Esophagus squamous epithelium (tissue), 5 donors: ENCODE measurements at regions not wholly inside any gene's neighbourhood (a gene's known extent, or its start where the extent isn't known, plus 50 kb on each side); places are given as distances from the start of the nearest gene placed in this dataset.

Experiments
- DNase-seq: peaks from one replicate; lab custom pipeline; 2025; lab: John Stamatoyannopoulos, UW
- H3K27ac ChIP-seq, 4 donors: fragments of 200-600 bp; sonication (generic); one replicate each; pipeline ENCODE4 v1.5.1; 2016 to 2019; ENCODE audit warnings: mild to moderate bottlenecking in 1 of 4
- H3K27me3 ChIP-seq, 4 donors: fragments of 200-600 bp; sonication (generic); 1 replicate in 3 of 4; 2 replicates in 1 of 4; pipeline versions ENCODE4 v1.5.1 to v1.6.0; 2017 to 2021; ENCODE audit warnings: antibody characterized with exemption in 1 of 4
- H3K36me3 ChIP-seq, 3 donors: fragments of 200-600 bp; sonication (generic); one replicate each; pipeline ENCODE4 v1.5.1; 2016 to 2019
- H3K4me1 ChIP-seq, 3 donors: fragments of 200-600 bp; sonication (generic); one replicate each; pipeline ENCODE4 v1.5.1; 2017 to 2019
- H3K4me3 ChIP-seq, 4 donors: fragments of 200-600 bp; sonication (generic); 1 replicate in 3 of 4; 2 replicates in 1 of 4; pipeline ENCODE4 v1.5.1; 2016 to 2019; ENCODE audit warnings: mild to moderate bottlenecking in 2 of 4, moderate library complexity in 1 of 4
- H3K9me3 ChIP-seq, 3 donors: fragments of 200-600 bp; sonication (generic); one replicate each; pipeline ENCODE4 v1.5.1; 2016 to 2019
- CTCF ChIP-seq, 6 experiments: fragments of 450-650 bp in 4 of 6; fragments of 200-600 bp in 2 of 6; sonication (generic) in 2 of 6; IDR thresholded peaks; one replicate each; pipeline ENCODE4 v1.5.1; 2016 to 2019; ENCODE audit warnings: antibody characterized with exemption in 6 of 6, mild to moderate bottlenecking in 4 of 6, moderate library complexity in 4 of 6
- POLR2A ChIP-seq, 4 donors: fragments of 450-650 bp; IDR thresholded peaks; one replicate each; pipeline ENCODE4 v1.6.1; 2017; ENCODE audit warnings: antibody characterized with exemption in 4 of 4, mild to moderate bottlenecking in 4 of 4, moderate library complexity in 3 of 4
- WGBS, 2 donors: methylation state at CpG; one replicate each; pipeline ENCODE4 v1.1.5; 2018; 5-methylcytosine and 5-hydroxymethylcytosine counted together
- intact Hi-C: fragments of 100-400 bp; cut with DNase I; formaldehyde crosslinking; loops from one replicate; pipeline ENCODE4 v1.15.0; 2022
- donor health status: DM: yes; HTN: yes; CAD: no.

- Histone ChIP-seq H3K36me3 (no peaks in the 10 kb centered on the region), H3K27me3 (no peaks in the 10 kb centered on the region), H3K4me1 (no peaks in the 10 kb centered on the region), H3K27ac (no peak overlapping the region), H3K9me3 (no peaks in the 10 kb centered on the region), H3K4me3 (no peak overlapping the region)
- WGBS, 2 donors, result 72 to 80% methylated on average over 2 of the region's 2 CpGs
- no peak for DNase-seq
- intact Hi-C loops, result no loop called here
- TF ChIP-seq CTCF (IDR thresholded peaks at IDR 0.05), result no peak
- TF ChIP-seq POLR2A (IDR thresholded peaks at IDR 0.05), result no peak
Observed at GRCh38 chr21:15197696-15198095, 132.9 kb upstream of the NRIP1 start.

GRCh38 chr21:15199414-15200383 lies 134.9 kb upstream of the NRIP1 start:
- H3K36me3 ChIP-seq, result no peaks in the 10 kb centered on the region
- intact Hi-C loops, result no loop called here
- 61 to 67% methylated on average over 7 to 8 of the region's 8 CpGs for WGBS, 2 donors
- no peak overlapping the region for H3K27ac ChIP-seq
- H3K9me3 ChIP-seq, result no peaks in the 10 kb centered on the region
- no peak for TF ChIP-seq POLR2A (IDR thresholded peaks at IDR 0.05)
- no peak for TF ChIP-seq CTCF (IDR thresholded peaks at IDR 0.05)
- no peak overlapping the region for H3K4me3 ChIP-seq
- DNase-seq, result no peak
- no peaks in the 10 kb centered on the region for H3K4me1 ChIP-seq
- no peaks in the 10 kb centered on the region for H3K27me3 ChIP-seq

- H3K27me3 ChIP-seq, result no peaks in the 10 kb centered on the region
- TF ChIP-seq POLR2A (IDR thresholded peaks at IDR 0.05) (no peak), CTCF (IDR thresholded peaks at IDR 0.05) (no peak)
- peaks cover 0 to 1% (median 0%) of the 10 kb centered on the region in 3 donors for H3K4me1 ChIP-seq
- H3K36me3 ChIP-seq, result no peaks in the 10 kb centered on the region
- 77 to 86% methylated on average over 3 of the region's 3 CpGs for WGBS, 2 donors
- DNase-seq, result no peak
- no peak overlapping the region for H3K4me3 ChIP-seq
- intact Hi-C loops, result no loop called here
- H3K9me3 ChIP-seq, result no peaks in the 10 kb centered on the region
- no peak overlapping the region for H3K27ac ChIP-seq
Observed at GRCh38 chr21:15203740-15204139, 138.9 kb upstream of the NRIP1 start.

- 73 to 79% methylated on average over 12 to 13 of the region's 13 CpGs for WGBS, 2 donors
Observed at GRCh38 chr21:15204140-15204969, 139.6 kb upstream of the NRIP1 start.

More at GRCh38 chr21:15204140-15204969, 139.6 kb upstream of the NRIP1 start:
- Histone ChIP-seq H3K27ac (no peak overlapping the region), H3K27me3 (no peaks in the 10 kb centered on the region), H3K4me1 (peaks cover 0 to 7% (median 0%) of the 10 kb centered on the region in 3 donors), H3K36me3 (no peaks in the 10 kb centered on the region), H3K4me3 (no peak overlapping the region), H3K9me3 (no peaks in the 10 kb centered on the region)
- no peak for DNase-seq
- intact Hi-C loops, result no loop called here
- TF ChIP-seq POLR2A (IDR thresholded peaks at IDR 0.05) (no peak), CTCF (IDR thresholded peaks at IDR 0.05) (no peak)
